Panc1 (cell line): ENCODE measurements at regions not wholly inside any gene's neighbourhood (a gene's known extent, or its start where the extent isn't known, plus 50 kb on each side); places are given as distances from the start of the nearest gene placed in this dataset.

Experiments used
- ATAC-seq: fragments of 200-7000 bp; cut with Tn5 transposase; 2 replicates; pipeline ENCODE4 v1.9.1; 2020; ENCODE audit warnings: mild to moderate bottlenecking, moderate library complexity
- BruUV-seq: library from RNA; stranded (reverse); fragments of 400-500 nt; replicated peaks from 2 replicates; lab custom pipeline; 2021; lab: Mats Ljungman, UMichigan
- CTCF ChIA-PET: fragments of 300-600 bp; sonication (Branson Sonifier 250); formaldehyde crosslinking; loops from one replicate; lab custom pipeline; 2022; ENCODE audit warnings: antibody characterized with exemption; lab: Charles Lee
- POLR2A ChIA-PET: fragments of 300-600 bp; sonication (Branson Sonifier 250); formaldehyde crosslinking; loops from one replicate; lab custom pipeline; 2022; ENCODE audit warnings: antibody characterized with exemption; lab: Charles Lee
- DNase-seq: peaks from one replicate; pipeline ENCODE4 v3.0.0-alpha.2; 2010; ENCODE audit warnings: low read depth, low spot score
- H3K27ac ChIP-seq: 2 replicates; pipeline ENCODE4 v1.5.1; 2011; ENCODE audit warnings: mild to moderate bottlenecking, low read length, inconsistent platforms
- H3K27me3 ChIP-seq: fragments of 200-500 bp; sonication (Bioruptor generic); 2 replicates; pipeline ENCODE4 v1.6.0; 2014; ENCODE audit warnings: low read length, inconsistent platforms; ENCODE audit not compliant: control insufficient read depth, insufficient read depth
- H3K36me3 ChIP-seq: fragments of 200-500 bp; sonication (Bioruptor generic); 2 replicates; pipeline ENCODE4 v1.5.1; 2014; ENCODE audit warnings: inconsistent platforms, mild to moderate bottlenecking, low read length, moderate library complexity; ENCODE audit not compliant: control insufficient read depth, insufficient read depth
- H3K4me1 ChIP-seq: 2 replicates; pipeline ENCODE4 v1.5.1; 2011; ENCODE audit warnings: inconsistent platforms, mild to moderate bottlenecking, low read length, moderate library complexity; ENCODE audit not compliant: control insufficient read depth, insufficient read depth
- H3K4me3 ChIP-seq, 2 experiments: 2 replicates each; pipeline ENCODE4 v1.5.1; 2011 to 2012; ENCODE audit warnings: low read depth in 2 of 2, low read length in 2 of 2, mild to moderate bottlenecking in 2 of 2, inconsistent platforms in 1 of 2, moderate library complexity in 1 of 2
- H3K9me3 ChIP-seq: fragments of 200-500 bp; sonication (Bioruptor generic); 2 replicates; pipeline ENCODE4 v1.5.1; 2014; ENCODE audit warnings: low read depth, mild to moderate bottlenecking, inconsistent platforms, low read length, moderate library complexity; ENCODE audit not compliant: control insufficient read depth, insufficient read depth
- CTCF ChIP-seq: fragments of 450-650 bp; IDR thresholded peaks from 2 replicates; pipeline ENCODE4 v1.5.1; 2017; ENCODE audit warnings: mild to moderate bottlenecking
- POLR2AphosphoS5 ChIP-seq: IDR thresholded peaks from 2 replicates; pipeline ENCODE4 v1.6.1; 2012; ENCODE audit warnings: mild to moderate bottlenecking, low read depth, low read length, moderate library complexity
- REST ChIP-seq, 2 experiments: IDR thresholded peaks; 2 replicates each; pipeline ENCODE4 v1.6.1; 2011 to 2012; ENCODE audit warnings: low read depth in 2 of 2, control low read depth in 1 of 2, low read length in 1 of 2, mild to moderate bottlenecking in 1 of 2, moderate library complexity in 1 of 2; ENCODE audit not compliant: insufficient read depth in 1 of 2
- SIN3A ChIP-seq: IDR thresholded peaks from 2 replicates; pipeline ENCODE4 v1.6.1; 2012; ENCODE audit warnings: low read depth, mild to moderate bottlenecking, low read length, moderate library complexity, borderline replicate concordance; ENCODE audit not compliant: insufficient read depth
- TCF7L2 ChIP-seq: IDR thresholded peaks from 2 replicates; pipeline ENCODE4 v1.6.1; 2011; ENCODE audit warnings: mild to moderate bottlenecking, low read depth, low read length, inconsistent platforms
- in situ Hi-C: cut with HindIII; loops from 2 replicates; pipeline ENCODE4 v1.10.0; 2016; ENCODE audit warnings: low sequenced_read_pairs, low pct_unique_long_range_greater_than_20kb
- intact Hi-C: fragments of 100-400 bp; cut with micrococcal nuclease; formaldehyde crosslinking; loops from one replicate; pipeline ENCODE4 v1.10.0; 2022; ENCODE audit not compliant: unreplicated experiment

GRCh38 chr12:114123108-114123507 lies 157.0 kb upstream of the RBM19 start:
- Histone ChIP-seq H3K27ac (no peak overlapping the region), H3K27me3 (no peaks in the 10 kb centered on the region), H3K36me3 (no peaks in the 10 kb centered on the region), H3K4me3 (no peak overlapping the region), H3K4me1 (no peaks in the 10 kb centered on the region), H3K9me3 (no peaks in the 10 kb centered on the region)
- BruUV-seq, result no TSS peak
- DNase-seq (no peak), ATAC-seq (no peak)
- TF ChIP-seq POLR2AphosphoS5 (no peak), TCF7L2 (no peak), REST (IDR thresholded peaks at IDR 0.05; ENCODE audit: insufficient read depth in 1 of 2, low read depth in 2 of 2, low read length in 1 of 2) (no peak), SIN3A (no peak), CTCF (no peak)
- in situ Hi-C loops (no loop called here), intact Hi-C loops (no loop called here)
- CTCF ChIA-PET, result interaction anchor here (0.6 kb wide), 1 partner anchor 33 kb away, joined by 3 read pairs; no protein-coding TSS in a partner anchor
- POLR2A ChIA-PET, result no interaction called here

- Histone ChIP-seq H3K9me3 (no peaks in the 10 kb centered on the region), H3K27ac (no peak overlapping the region), H3K4me1 (no peaks in the 10 kb centered on the region), H3K27me3 (peaks cover 2% of the 10 kb centered on the region; the same call in 1 of the 2 replicates), H3K36me3 (no peaks in the 10 kb centered on the region), H3K4me3 (no peak overlapping the region)
- BruUV-seq, result no TSS peak
- TF ChIP-seq TCF7L2 (no peak), SIN3A (no peak), CTCF (no peak), REST (IDR thresholded peaks at IDR 0.05; ENCODE audit: insufficient read depth in 1 of 2, low read depth in 2 of 2, low read length in 1 of 2) (no peak), POLR2AphosphoS5 (no peak)
- no peak for ATAC-seq
- POLR2A ChIA-PET, result no interaction called here
- in situ Hi-C loops (no loop called here), intact Hi-C loops (no loop called here)
- DNase-seq, result no peak
- CTCF ChIA-PET, result no interaction called here
Observed at GRCh38 chr12:114122016-114122415, 155.9 kb upstream of the RBM19 start.
